ENCODE measurements at regions not wholly inside any gene's neighbourhood (a gene's known extent, or its start where the extent isn't known, plus 50 kb on each side); places are given as distances from the start of the nearest gene placed in this dataset.
"Not testable (repeated sequence)": the region's sequence is repeated elsewhere in the genome, so short reads cannot be mapped to it uniquely, and the experiment has no call there.

- not testable (repeated sequence) for DNase-seq
Observed at GRCh38 chr5:17130302-17130701, 87.1 kb upstream of the BASP1 start.

GRCh38 chr5:17132444-17133083 lies 84.9 kb upstream of the BASP1 start:
- no peak for DNase-seq

GRCh38 chr5:17135050-17135449 lies 82.4 kb upstream of the BASP1 start:
- DNase-seq: no peak

- no peak for DNase-seq
Observed at GRCh38 chr5:17143335-17143734, 74.1 kb upstream of the BASP1 start.

- no peak for DNase-seq
Observed at GRCh38 chr5:17146280-17146841, 71.1 kb upstream of the BASP1 start.

- DNase-seq: no peak
Observed at GRCh38 chr5:17147170-17147569, 70.3 kb upstream of the BASP1 start.

- no peak for DNase-seq
Observed at GRCh38 chr5:17147617-17148016, 69.8 kb upstream of the BASP1 start.

- DNase-seq: no peak
Observed at GRCh38 chr5:17148481-17148880, 69.0 kb upstream of the BASP1 start.

- DNase-seq: no peak
Observed at GRCh38 chr5:17149786-17150185, 67.6 kb upstream of the BASP1 start.

GRCh38 chr5:17150531-17150930 lies 66.9 kb upstream of the BASP1 start:
- DNase-seq: no peak

- DNase-seq: no peak
Observed at GRCh38 chr5:17151686-17152085, 65.7 kb upstream of the BASP1 start.

GRCh38 chr5:17154211-17154996 lies 63.0 kb upstream of the BASP1 start:
- DNase-seq: no peak

GRCh38 chr5:17156463-17156862 lies 61.0 kb upstream of the BASP1 start:
- no peak for DNase-seq

- DNase-seq: no peak
Observed at GRCh38 chr5:17157294-17157693, 60.1 kb upstream of the BASP1 start.

- DNase-seq: no peak
Observed at GRCh38 chr5:17157916-17158529, 59.4 kb upstream of the BASP1 start.

- no peak for DNase-seq
Observed at GRCh38 chr5:17160756-17161040, 56.7 kb upstream of the BASP1 start.

GRCh38 chr5:17161662-17162061 lies 55.8 kb upstream of the BASP1 start:
- DNase-seq: no peak

GRCh38 chr5:17163221-17163620 lies 54.2 kb upstream of the BASP1 start:
- DNase-seq: no peak

GRCh38 chr5:17167171-17167891 lies 50.1 kb upstream of the BASP1 start:
- no peak for DNase-seq

Data from DMS79 treated with DMSO at 0.1 percent for 48 hours (cell line).